Thoracic aorta (tissue), 2 donors: ENCODE measurements at regions not wholly inside any gene's neighbourhood (a gene's known extent, or its start where the extent isn't known, plus 50 kb on each side); places are given as distances from the start of the nearest gene placed in this dataset.

ENCODE experiments used
- ATAC-seq: fragments of 150-250 bp; one replicate; pipeline ENCODE4 v1.8.0; 2017; ENCODE audit warnings: low read depth; ENCODE audit not compliant: insufficient number of reproducible peaks, low FRiP score
- DNase-seq: peaks from one replicate; pipeline ENCODE4 v3.0.0-alpha.2; 2020; ENCODE audit warnings: low spot score
- H3K27ac ChIP-seq, 2 donors: fragments of 200-600 bp; sonication (generic); 1 replicate in 1 of 2; 2 replicates in 1 of 2; pipeline ENCODE4 v1.5.1; 2016; ENCODE audit warnings: mild to moderate bottlenecking in 2 of 2, moderate library complexity in 2 of 2
- H3K27me3 ChIP-seq: fragments of 200-600 bp; sonication (generic); replicated peaks from 2 replicates; pipeline ENCODE4 v1.6.0; 2016; ENCODE audit warnings: mild to moderate bottlenecking; ENCODE audit not compliant: insufficient read depth
- H3K36me3 ChIP-seq: fragments of 200-600 bp; sonication (generic); one replicate; pipeline ENCODE4 v1.5.1; 2016
- H3K4me1 ChIP-seq, 2 donors: fragments of 200-600 bp; sonication (generic); 1 replicate in 1 of 2; 2 replicates in 1 of 2; pipeline versions ENCODE4 v1.5.1 to v1.6.0; 2016; ENCODE audit warnings: low read depth in 2 of 2, mild to moderate bottlenecking in 1 of 2; ENCODE audit not compliant: control insufficient read depth in 1 of 2
- H3K4me3 ChIP-seq: fragments of 200-600 bp; sonication (generic); 2 replicates; pipeline ENCODE4 v1.5.1; 2016; ENCODE audit warnings: mild to moderate bottlenecking
- H3K9me3 ChIP-seq: fragments of 200-600 bp; sonication (generic); 2 replicates; pipeline ENCODE4 v1.5.1; 2016
- TF ChIP-seq, protein P1 (sequence below): fragments of 200-600 bp; sonication (generic); IDR thresholded peaks from one replicate; pipeline ENCODE4 v1.5.1; 2019; ENCODE audit warnings: antibody characterized with exemption

DNA sequence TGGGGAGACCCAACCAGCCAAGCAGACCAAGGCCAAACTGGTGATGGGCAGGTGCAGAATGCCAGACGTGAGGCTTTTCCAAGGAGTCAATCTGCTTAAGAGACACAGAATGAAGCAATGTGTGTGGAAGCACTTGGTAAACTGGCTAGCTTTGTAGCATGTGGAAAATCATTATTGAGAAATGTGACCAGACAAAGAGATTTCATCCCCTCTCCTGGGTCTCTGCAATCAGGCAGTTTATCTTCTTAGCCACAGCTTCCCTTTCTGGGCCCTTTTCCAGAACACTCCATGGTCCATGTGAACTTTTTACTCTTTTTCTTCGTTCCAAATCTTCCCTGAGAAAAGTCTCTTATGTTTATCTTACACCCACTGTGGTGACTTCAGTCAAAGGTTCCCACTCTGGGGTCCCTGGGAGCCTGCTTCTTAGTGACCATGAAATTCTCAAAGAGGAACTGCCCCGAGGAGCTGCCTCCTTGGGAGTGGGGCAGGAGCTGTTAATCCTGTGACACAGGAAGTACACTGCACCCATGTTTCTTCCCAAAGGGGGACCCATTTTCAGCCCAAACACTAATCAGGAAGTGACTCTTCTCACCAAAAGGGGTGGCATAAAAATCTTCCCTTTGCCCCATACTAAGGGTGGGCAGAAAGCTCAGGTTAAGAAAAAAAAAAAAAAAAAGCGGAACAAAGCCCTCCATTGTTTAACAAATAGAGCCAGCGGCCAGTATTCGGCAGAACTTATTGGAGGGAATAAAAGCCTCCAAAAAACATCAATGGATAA is 346.2 kb upstream of the ASIC2 start:
- no peaks in the 10 kb centered on the region for H3K9me3 ChIP-seq
- H3K27ac ChIP-seq, result no peak overlapping the region
- DNase-seq (no peak), ATAC-seq (no peak)
- no peaks in the 10 kb centered on the region for H3K36me3 ChIP-seq
- H3K27me3 ChIP-seq, result no peaks in the 10 kb centered on the region
- no peak overlapping the region for H3K4me3 ChIP-seq
- H3K4me1 ChIP-seq, result no peaks in the 10 kb centered on the region
- TF ChIP-seq, protein P1, sequence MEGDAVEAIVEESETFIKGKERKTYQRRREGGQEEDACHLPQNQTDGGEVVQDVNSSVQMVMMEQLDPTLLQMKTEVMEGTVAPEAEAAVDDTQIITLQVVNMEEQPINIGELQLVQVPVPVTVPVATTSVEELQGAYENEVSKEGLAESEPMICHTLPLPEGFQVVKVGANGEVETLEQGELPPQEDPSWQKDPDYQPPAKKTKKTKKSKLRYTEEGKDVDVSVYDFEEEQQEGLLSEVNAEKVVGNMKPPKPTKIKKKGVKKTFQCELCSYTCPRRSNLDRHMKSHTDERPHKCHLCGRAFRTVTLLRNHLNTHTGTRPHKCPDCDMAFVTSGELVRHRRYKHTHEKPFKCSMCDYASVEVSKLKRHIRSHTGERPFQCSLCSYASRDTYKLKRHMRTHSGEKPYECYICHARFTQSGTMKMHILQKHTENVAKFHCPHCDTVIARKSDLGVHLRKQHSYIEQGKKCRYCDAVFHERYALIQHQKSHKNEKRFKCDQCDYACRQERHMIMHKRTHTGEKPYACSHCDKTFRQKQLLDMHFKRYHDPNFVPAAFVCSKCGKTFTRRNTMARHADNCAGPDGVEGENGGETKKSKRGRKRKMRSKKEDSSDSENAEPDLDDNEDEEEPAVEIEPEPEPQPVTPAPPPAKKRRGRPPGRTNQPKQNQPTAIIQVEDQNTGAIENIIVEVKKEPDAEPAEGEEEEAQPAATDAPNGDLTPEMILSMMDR, result no peak

DNA sequence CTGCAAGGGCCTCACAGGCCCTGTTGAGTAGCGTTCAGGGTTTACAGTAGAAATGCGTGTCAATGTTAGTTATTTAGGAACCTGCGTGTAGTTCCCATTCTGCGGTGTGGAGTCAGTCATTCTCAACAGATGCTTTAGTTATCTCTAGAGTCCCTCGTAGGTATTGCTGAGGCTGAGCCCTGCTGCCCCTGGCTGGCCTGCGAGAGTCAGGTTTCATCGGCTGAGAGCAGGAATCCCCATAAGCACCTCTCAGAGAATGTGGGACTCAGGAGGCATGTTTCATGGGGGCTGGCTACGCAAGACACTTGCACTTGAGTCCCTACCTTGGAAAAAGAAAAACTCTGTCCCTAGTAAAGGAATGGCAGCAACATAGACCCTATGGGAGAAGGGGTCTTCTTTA is 347.5 kb upstream of the ASIC2 start:
- H3K4me3 ChIP-seq, result no peak overlapping the region
- H3K27ac ChIP-seq, result no peak overlapping the region
- H3K36me3 ChIP-seq, result no peaks in the 10 kb centered on the region
- no peak for ATAC-seq
- no peaks in the 10 kb centered on the region for H3K4me1 ChIP-seq
- no peak for DNase-seq
- TF ChIP-seq, protein P1, result no peak
- H3K9me3 ChIP-seq, result no peaks in the 10 kb centered on the region
- H3K27me3 ChIP-seq, result no peaks in the 10 kb centered on the region

DNA sequence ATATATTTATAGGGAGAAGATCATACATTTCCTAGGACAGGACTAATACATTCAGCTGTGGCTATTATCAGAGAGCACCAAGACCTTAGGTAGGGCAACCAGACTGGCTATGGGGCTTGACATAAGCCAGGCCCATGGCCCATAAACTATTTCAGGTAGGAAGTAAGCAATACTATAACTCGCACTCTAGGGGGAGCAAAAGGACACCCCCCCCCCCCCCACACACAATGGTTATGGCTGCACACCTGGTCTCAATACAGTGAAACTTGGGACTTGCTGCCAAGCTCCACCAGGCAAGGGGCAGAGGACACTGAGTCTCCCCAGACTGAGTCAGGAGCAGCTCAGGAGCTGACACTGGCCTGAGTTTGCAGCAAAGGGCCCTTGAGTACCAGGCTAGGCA is 348.9 kb upstream of the ASIC2 start:
- H3K9me3 ChIP-seq, result no peaks in the 10 kb centered on the region
- DNase-seq (no peak), ATAC-seq (no peak)
- no peaks in the 10 kb centered on the region for H3K27me3 ChIP-seq
- TF ChIP-seq, protein P1, result no peak
- H3K36me3 ChIP-seq, result no peaks in the 10 kb centered on the region
- H3K4me1 ChIP-seq, result no peaks in the 10 kb centered on the region
- no peak overlapping the region for H3K4me3 ChIP-seq
- H3K27ac ChIP-seq, result no peak overlapping the region

DNA sequence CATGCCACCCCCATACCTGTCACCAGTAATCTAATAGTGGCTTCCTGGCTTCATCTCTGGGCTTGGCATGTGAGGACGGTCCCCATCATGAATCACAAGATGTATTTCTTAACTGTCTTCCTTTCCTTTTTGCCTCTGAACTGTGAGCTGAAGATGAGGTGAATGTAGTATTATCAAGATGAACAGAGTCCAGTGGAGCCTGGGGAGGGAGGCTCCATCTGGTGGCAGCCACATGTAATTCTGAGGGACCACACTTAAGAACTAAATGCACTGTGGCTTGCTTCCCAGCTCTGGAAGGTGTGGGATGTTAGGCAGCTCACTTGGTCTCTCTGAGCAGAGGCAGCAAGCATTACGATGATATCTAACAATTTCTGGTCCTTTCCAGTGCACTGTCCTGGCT is 354.9 kb upstream of the ASIC2 start:
- H3K36me3 ChIP-seq, result no peaks in the 10 kb centered on the region
- TF ChIP-seq, protein P1, result peak; percentile 56
- ATAC-seq, result no peak

DNA sequence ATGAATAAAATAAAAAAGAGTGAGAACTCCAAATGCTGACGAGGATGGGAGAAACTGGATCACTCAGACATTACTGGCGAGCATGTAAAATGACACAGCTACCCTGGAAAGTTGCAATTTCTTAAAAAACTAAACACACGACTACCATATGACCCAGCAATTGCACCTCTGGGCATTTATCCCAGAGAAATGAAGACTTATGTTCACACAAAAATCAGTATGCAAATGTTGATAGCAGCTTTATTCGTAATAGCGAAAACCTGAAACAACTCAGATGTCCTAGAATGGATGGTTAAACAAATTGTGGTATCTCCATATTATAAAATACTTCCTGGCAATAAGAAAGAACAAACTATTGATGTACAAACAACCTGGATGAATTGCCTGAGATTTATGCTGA is 357.2 kb upstream of the ASIC2 start:
- Histone ChIP-seq H3K27ac (no peak overlapping the region), H3K9me3 (no peaks in the 10 kb centered on the region), H3K4me1 (peaks cover 0 to 4% of the 10 kb centered on the region in 2 donors), H3K4me3 (no peak overlapping the region), H3K36me3 (no peaks in the 10 kb centered on the region), H3K27me3 (no peaks in the 10 kb centered on the region)
- DNase-seq (no peak), ATAC-seq (no peak)
- TF ChIP-seq, protein P1, result no peak

More for the DNA sequence above, 354.9 kb upstream of the ASIC2 start:
- Histone ChIP-seq H3K4me3 (no peak overlapping the region), H3K4me1 (peaks cover 0 to 4% of the 10 kb centered on the region in 2 donors), H3K9me3 (no peaks in the 10 kb centered on the region), H3K27me3 (no peaks in the 10 kb centered on the region), H3K27ac (no peak overlapping the region)
- no peak for DNase-seq
